ENCODE measurements at regions not wholly inside any gene's neighbourhood (a gene's known extent, or its start where the extent isn't known, plus 50 kb on each side); places are given as distances from the start of the nearest gene placed in this dataset.

DNA sequence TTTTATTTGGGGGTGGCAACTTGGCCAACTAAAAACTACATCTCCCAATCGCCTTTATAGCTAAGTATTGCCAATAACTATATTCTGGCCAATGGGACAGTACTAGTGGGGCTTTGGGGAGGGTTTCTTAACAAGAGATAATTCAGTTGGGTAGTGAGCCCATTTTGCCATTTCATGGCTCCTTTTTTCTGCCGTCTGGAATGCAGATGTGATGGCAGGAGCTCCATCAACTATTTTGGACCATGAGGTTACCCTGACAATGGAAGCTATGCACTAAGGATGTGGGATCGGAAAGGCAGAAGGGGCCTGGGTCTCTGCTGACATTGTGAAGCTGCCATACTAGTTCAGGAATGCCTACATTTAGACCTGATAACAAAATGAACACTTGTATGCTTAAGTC lies 67.0 kb upstream of the FOXC1 start:
- H3K9me3 ChIP-seq = no peaks in the 10 kb centered on the region
- in situ Hi-C loops (cut with MboI; ENCODE audit: low pct_ligation_motif_present in 1 of 4, low pct_unique_long_range_greater_than_20kb in 1 of 4, low sequenced_read_pairs in 3 of 4) = no loop called here
- intact Hi-C loops (cut with DNase I; ENCODE audit: low total_unique reads) = no loop called here
- TF ChIP-seq, protein P1, sequence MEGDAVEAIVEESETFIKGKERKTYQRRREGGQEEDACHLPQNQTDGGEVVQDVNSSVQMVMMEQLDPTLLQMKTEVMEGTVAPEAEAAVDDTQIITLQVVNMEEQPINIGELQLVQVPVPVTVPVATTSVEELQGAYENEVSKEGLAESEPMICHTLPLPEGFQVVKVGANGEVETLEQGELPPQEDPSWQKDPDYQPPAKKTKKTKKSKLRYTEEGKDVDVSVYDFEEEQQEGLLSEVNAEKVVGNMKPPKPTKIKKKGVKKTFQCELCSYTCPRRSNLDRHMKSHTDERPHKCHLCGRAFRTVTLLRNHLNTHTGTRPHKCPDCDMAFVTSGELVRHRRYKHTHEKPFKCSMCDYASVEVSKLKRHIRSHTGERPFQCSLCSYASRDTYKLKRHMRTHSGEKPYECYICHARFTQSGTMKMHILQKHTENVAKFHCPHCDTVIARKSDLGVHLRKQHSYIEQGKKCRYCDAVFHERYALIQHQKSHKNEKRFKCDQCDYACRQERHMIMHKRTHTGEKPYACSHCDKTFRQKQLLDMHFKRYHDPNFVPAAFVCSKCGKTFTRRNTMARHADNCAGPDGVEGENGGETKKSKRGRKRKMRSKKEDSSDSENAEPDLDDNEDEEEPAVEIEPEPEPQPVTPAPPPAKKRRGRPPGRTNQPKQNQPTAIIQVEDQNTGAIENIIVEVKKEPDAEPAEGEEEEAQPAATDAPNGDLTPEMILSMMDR (IDR thresholded peaks at IDR 0.05) = no peak
- TF ChIP-seq EP300 (IDR thresholded peaks at IDR 0.05; ENCODE audit: low read depth) = no peak
- TF ChIP-seq POLR2A (IDR thresholded peaks at IDR 0.05) = no peak
- no peak for TF ChIP-seq POLR2AphosphoS5 (IDR thresholded peaks at IDR 0.05)
- H3K27ac ChIP-seq = no peak overlapping the region
- H3K36me3 ChIP-seq = no peaks in the 10 kb centered on the region
- DNase-seq = no peak
- no peaks in the 10 kb centered on the region for H3K4me1 ChIP-seq
- no peak overlapping the region for H3K4me3 ChIP-seq
- no peaks in the 10 kb centered on the region for H3K27me3 ChIP-seq
- WGBS, 2 donors (ENCODE audit: low coverage in 1 of 2) = 71 to 74% methylated on average over 2 to 3 of the region's 3 CpGs

DNA sequence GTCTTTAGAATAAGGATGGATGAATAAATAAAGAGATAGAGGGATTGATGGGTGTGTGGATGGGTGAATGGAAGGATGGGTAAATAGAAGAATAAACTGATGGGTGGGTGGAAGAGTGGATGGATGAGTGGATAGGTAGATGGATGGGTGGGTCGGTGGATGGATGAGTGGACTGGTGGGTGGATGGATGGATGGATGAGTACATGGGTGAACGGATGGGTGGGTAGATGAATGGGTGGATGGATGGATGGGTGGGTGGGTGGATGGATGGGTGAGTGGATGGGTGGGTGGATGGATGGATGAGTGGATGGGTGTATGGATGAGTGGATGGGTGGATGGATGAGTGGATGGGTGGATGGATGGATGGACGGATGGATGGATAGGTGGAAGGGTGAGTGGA lies 65.7 kb upstream of the FOXC1 start:
- no peak overlapping the region for H3K27ac ChIP-seq
- H3K9me3 ChIP-seq = no peaks in the 10 kb centered on the region
- H3K27me3 ChIP-seq = no peaks in the 10 kb centered on the region
- WGBS, 2 donors (ENCODE audit: low coverage in 1 of 2) = 77 to 84% methylated on average over 3 of the region's 3 CpGs
- in situ Hi-C loops (cut with MboI; ENCODE audit: low pct_ligation_motif_present in 1 of 4, low pct_unique_long_range_greater_than_20kb in 1 of 4, low sequenced_read_pairs in 3 of 4) = no loop called here
- no peaks in the 10 kb centered on the region for H3K36me3 ChIP-seq
- no peaks in the 10 kb centered on the region for H3K4me1 ChIP-seq
- no peak overlapping the region for H3K4me3 ChIP-seq
- no peak for DNase-seq
- intact Hi-C loops (cut with DNase I; ENCODE audit: low total_unique reads) = no loop called here
- no peak for TF ChIP-seq POLR2A (IDR thresholded peaks at IDR 0.05)
- no peak for TF ChIP-seq POLR2AphosphoS5 (IDR thresholded peaks at IDR 0.05)

DNA sequence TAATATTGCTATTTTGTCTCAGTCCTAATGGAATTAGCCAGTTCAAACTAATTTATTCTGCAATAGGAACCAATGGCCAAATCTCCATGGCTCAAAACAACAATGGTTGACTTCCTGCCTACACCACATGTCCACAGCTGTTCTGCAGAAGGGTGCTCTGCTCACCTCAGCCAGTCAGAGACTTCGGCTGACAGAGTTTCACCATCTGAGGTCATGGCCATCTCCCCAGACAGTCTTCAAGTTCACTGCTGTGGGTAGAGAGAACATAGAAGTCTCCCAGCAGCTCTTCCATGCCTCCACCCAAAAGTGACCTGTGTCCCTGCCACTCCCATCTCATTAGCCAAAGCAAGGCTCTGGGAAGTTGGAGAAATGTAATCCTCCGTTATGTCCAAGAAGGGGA lies 65.1 kb upstream of the FOXC1 start:
- in situ Hi-C loops (cut with MboI; ENCODE audit: low pct_ligation_motif_present in 1 of 4, low pct_unique_long_range_greater_than_20kb in 1 of 4, low sequenced_read_pairs in 3 of 4) = no loop called here
- DNase-seq = no peak
- Histone ChIP-seq H3K4me1 (no peaks in the 10 kb centered on the region), H3K4me3 (no peak overlapping the region), H3K27ac (no peak overlapping the region), H3K9me3 (no peaks in the 10 kb centered on the region), H3K36me3 (no peaks in the 10 kb centered on the region), H3K27me3 (no peaks in the 10 kb centered on the region)
- 75% methylated on average over 2 of the region's 2 CpGs; no CpG with 5 or more reads in 1 of the 2 donors for WGBS, 2 donors (ENCODE audit: low coverage in 1 of 2)
- TF ChIP-seq POLR2A (IDR thresholded peaks at IDR 0.05) = no peak
- no peak for TF ChIP-seq EP300 (IDR thresholded peaks at IDR 0.05; ENCODE audit: low read depth)
- no peak for TF ChIP-seq POLR2AphosphoS5 (IDR thresholded peaks at IDR 0.05)
- TF ChIP-seq, protein P1 (IDR thresholded peaks at IDR 0.05) = no peak
- intact Hi-C loops (cut with DNase I; ENCODE audit: low total_unique reads) = no loop called here

DNA sequence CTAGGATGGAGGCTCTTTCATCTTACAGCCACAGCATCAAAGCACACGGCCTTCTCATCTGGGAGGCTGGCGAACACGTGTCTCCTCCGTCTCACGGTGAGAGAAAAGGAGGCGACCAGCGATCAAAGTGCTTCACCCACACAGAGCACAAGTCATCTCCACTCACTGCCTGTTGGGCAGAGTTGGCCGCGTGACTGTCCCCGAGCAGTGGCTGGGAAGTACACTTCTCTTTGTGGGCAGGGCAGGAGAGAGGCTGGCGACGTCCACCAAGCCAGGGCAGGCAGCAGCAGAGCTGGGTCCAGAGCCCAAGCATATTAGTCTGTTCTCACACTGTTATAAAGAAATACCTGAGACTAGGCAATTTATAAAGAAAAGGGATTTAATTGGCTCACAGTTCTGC lies 64.1 kb upstream of the FOXC1 start:
- 96 to 100% methylated on average over 3 to 12 of the region's 12 CpGs for WGBS, 2 donors (ENCODE audit: low coverage in 1 of 2)
- intact Hi-C loops (cut with DNase I; ENCODE audit: low total_unique reads) = no loop called here
- no peaks in the 10 kb centered on the region for H3K9me3 ChIP-seq

DNA sequence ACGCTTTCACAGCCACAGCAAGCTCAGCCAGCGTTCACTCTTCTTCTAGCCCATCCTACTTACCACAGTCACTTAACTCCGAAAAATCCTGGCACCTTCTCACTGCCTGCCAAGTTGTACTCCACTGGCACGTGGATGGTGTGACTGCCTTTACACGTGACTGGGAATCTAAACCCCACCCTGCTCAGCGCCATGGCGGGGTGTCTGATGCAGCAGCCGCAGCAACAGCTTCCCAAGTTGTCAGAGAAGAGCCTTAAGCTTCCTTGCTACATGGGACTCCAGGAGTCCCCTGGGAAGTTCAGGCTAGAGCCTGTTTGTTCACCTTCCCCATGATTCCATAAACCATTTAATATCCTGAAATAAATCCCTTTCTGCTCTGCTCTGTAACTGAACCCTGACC lies 61.9 kb upstream of the FOXC1 start:
- Histone ChIP-seq H3K36me3 (no peaks in the 10 kb centered on the region), H3K4me1 (no peaks in the 10 kb centered on the region), H3K27me3 (no peaks in the 10 kb centered on the region), H3K27ac (no peak overlapping the region), H3K9me3 (no peaks in the 10 kb centered on the region), H3K4me3 (no peak overlapping the region)
- intact Hi-C loops (cut with DNase I; ENCODE audit: low total_unique reads) (no loop called here), in situ Hi-C loops (cut with MboI; ENCODE audit: low pct_ligation_motif_present in 1 of 4, low pct_unique_long_range_greater_than_20kb in 1 of 4, low sequenced_read_pairs in 3 of 4) (no loop called here)
- TF ChIP-seq EP300 (IDR thresholded peaks at IDR 0.05; ENCODE audit: low read depth) = no peak
- TF ChIP-seq POLR2A (IDR thresholded peaks at IDR 0.05) = no peak
- no peak for TF ChIP-seq POLR2AphosphoS5 (IDR thresholded peaks at IDR 0.05)
- TF ChIP-seq, protein P1 (IDR thresholded peaks at IDR 0.05) = no peak
- DNase-seq = no peak
- WGBS, 2 donors (ENCODE audit: low coverage in 1 of 2) = 87 to 100% methylated on average over 3 to 8 of the region's 8 CpGs

More for the DNA sequence above, 64.1 kb upstream of the FOXC1 start:
- DNase-seq = no peak
- no peak overlapping the region for H3K4me3 ChIP-seq
- in situ Hi-C loops (cut with MboI; ENCODE audit: low pct_ligation_motif_present in 1 of 4, low pct_unique_long_range_greater_than_20kb in 1 of 4, low sequenced_read_pairs in 3 of 4) = no loop called here
- no peaks in the 10 kb centered on the region for H3K4me1 ChIP-seq
- no peaks in the 10 kb centered on the region for H3K27me3 ChIP-seq
- H3K36me3 ChIP-seq = no peaks in the 10 kb centered on the region
- no peak overlapping the region for H3K27ac ChIP-seq
- TF ChIP-seq, protein P1 (IDR thresholded peaks at IDR 0.05) = no peak
- no peak for TF ChIP-seq EP300 (IDR thresholded peaks at IDR 0.05; ENCODE audit: low read depth)
- no peak for TF ChIP-seq POLR2AphosphoS5 (IDR thresholded peaks at IDR 0.05)
- no peak for TF ChIP-seq POLR2A (IDR thresholded peaks at IDR 0.05)
